ENCODE measurements at regions not wholly inside any gene's neighbourhood (a gene's known extent, or its start where the extent isn't known, plus 50 kb on each side); places are given as distances from the start of the nearest gene placed in this dataset.

- intact Hi-C loops (cut with DNase I) = no loop called here
- Histone ChIP-seq H3K4me1 (no peaks in the 10 kb centered on the region), H3K27me3 (no peaks in the 10 kb centered on the region), H3K9me3 (no peaks in the 10 kb centered on the region), H3K4me3 (no peak overlapping the region), H3K36me3 (no peaks in the 10 kb centered on the region), H3K27ac (no peak overlapping the region)
- ATAC-seq (no peak), DNase-seq (no peak)
- WGBS (ENCODE audit: insufficient coverage, low coverage, low lambda C conversion rate, missing lambda C conversion rate) = 27% methylated on average over 2 of the region's 6 CpGs
- no peak for TF ChIP-seq CTCF (IDR thresholded peaks at IDR 0.05)
- TF ChIP-seq POLR2A (IDR thresholded peaks at IDR 0.05) = no peak
These were observed 99.0 kb upstream of the PODXL start for GRCh38 chr7:131655447-131655846.

GRCh38 chr7:131654668-131655326, 98.4 kb upstream of the PODXL start:
- no peaks in the 10 kb centered on the region for H3K36me3 ChIP-seq
- ATAC-seq = peak; percentile 95 to 98 (median 96)
- H3K4me3 ChIP-seq = no peak overlapping the region
- 15% methylated on average over 16 of the region's 19 CpGs for WGBS (ENCODE audit: insufficient coverage, low coverage, low lambda C conversion rate, missing lambda C conversion rate)
- H3K9me3 ChIP-seq = no peaks in the 10 kb centered on the region
- TF ChIP-seq POLR2A (IDR thresholded peaks at IDR 0.05) = no peak
- TF ChIP-seq CTCF (IDR thresholded peaks at IDR 0.05) = peak; percentile 83 to 88 (median 85)
- intact Hi-C loops (cut with DNase I) = loop anchor here (5.0 kb wide), 1 partner anchor 147 kb away; no protein-coding TSS in a partner anchor
- no peaks in the 10 kb centered on the region for H3K4me1 ChIP-seq
- H3K27ac ChIP-seq = no peak overlapping the region
- no peaks in the 10 kb centered on the region for H3K27me3 ChIP-seq
- peak; percentile 84 to 87 (median 85) for DNase-seq

GRCh38 chr7:131654249-131654558, 97.8 kb upstream of the PODXL start:
- no peak for ATAC-seq
- Histone ChIP-seq H3K4me1 (no peaks in the 10 kb centered on the region), H3K4me3 (no peak overlapping the region), H3K27me3 (no peaks in the 10 kb centered on the region), H3K27ac (no peak overlapping the region), H3K36me3 (no peaks in the 10 kb centered on the region), H3K9me3 (no peaks in the 10 kb centered on the region)
- intact Hi-C loops (cut with DNase I) = loop anchor here (5.0 kb wide), 1 partner anchor 147 kb away; no protein-coding TSS in a partner anchor
- TF ChIP-seq CTCF (IDR thresholded peaks at IDR 0.05) (no peak), POLR2A (IDR thresholded peaks at IDR 0.05) (no peak)
- DNase-seq = no peak
- WGBS (ENCODE audit: insufficient coverage, low coverage, low lambda C conversion rate, missing lambda C conversion rate) = 67% methylated on average over 1 of the region's 1 CpG

- TF ChIP-seq POLR2A (IDR thresholded peaks at IDR 0.05) (no peak), CTCF (IDR thresholded peaks at IDR 0.05) (no peak)
- ATAC-seq = no peak
- intact Hi-C loops (cut with DNase I) = loop anchor here (5.0 kb wide), 1 partner anchor 146 kb away; no protein-coding TSS in a partner anchor
- Histone ChIP-seq H3K27me3 (no peaks in the 10 kb centered on the region), H3K27ac (no peak overlapping the region), H3K4me3 (no peak overlapping the region), H3K36me3 (no peaks in the 10 kb centered on the region), H3K9me3 (no peaks in the 10 kb centered on the region), H3K4me1 (no peaks in the 10 kb centered on the region)
- no peak for DNase-seq
- 62% methylated on average over 10 of the region's 12 CpGs for WGBS (ENCODE audit: insufficient coverage, low coverage, low lambda C conversion rate, missing lambda C conversion rate)
These were observed 97.2 kb upstream of the PODXL start for GRCh38 chr7:131653418-131654248.

All from right lobe of liver (tissue), 6 donors.